ENCODE measurements at regions not wholly inside any gene's neighbourhood (a gene's known extent, or its start where the extent isn't known, plus 50 kb on each side); places are given as distances from the start of the nearest gene placed in this dataset.
"Not testable (repeated sequence)": the region's sequence is repeated elsewhere in the genome, so short reads cannot be mapped to it uniquely, and the experiment has no call there.

DNA sequence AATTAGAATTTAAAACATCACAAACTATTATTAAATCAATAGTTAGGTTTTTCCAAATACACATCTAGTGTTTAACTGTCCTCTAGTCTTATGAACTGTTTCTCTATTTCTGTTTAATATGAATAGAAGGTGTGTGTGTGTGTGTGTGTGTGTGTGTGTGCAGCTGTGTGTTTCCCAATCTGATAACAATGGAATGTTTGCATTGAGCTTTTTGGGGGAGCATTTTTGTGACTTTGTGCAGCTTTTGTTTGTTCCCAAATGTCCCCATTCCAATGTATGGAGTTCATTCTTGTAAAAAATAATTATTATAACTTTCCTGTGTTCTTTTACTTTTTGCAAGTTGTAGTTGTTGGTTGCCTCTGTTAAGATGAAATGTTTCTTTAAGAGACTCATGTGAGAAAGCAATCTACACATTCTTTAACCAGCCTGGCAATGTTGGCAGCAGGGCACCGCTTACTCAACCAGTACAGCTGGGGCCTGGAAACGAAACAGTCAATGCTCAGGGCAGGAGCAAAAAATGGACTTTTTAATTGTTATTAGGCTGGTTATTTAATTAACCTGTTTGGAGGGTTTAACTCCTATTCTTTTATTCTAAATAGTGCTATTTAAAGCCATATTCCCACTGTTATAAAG is 354.3 kb downstream of the SRGAP2C start:
- H3K4me1 Mint-ChIP-seq: no peaks in the 10 kb centered on the region
- ATAC-seq (no peak), DNase-seq (no peak)
- no peak overlapping the region for H3K27ac Mint-ChIP-seq
- H3K27me3 Mint-ChIP-seq: no peaks in the 10 kb centered on the region
- H3K4me3 Mint-ChIP-seq: no peak overlapping the region
- no peaks in the 10 kb centered on the region for H3K9me3 Mint-ChIP-seq

DNA sequence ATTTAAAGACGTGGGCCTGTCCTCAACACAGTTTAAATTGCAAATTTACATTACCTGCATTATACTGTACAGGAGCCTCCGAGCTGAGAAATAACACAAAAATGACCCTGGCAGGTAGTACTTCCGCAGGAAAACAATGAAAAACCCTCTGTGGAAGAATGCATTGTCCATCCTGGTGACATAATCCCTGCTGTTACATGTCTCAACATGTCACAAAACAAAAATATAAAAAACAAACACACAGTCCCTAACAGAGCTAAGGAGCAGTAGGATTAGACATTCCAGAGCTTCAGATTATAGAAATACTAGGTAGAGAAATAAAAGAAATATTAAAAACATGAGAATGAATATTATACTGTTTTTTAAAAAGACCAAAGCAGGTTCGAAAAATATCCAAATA is 359.2 kb downstream of the SRGAP2C start:
- not testable (repeated sequence) for H3K9me3 Mint-ChIP-seq, ATAC-seq, H3K4me3 Mint-ChIP-seq, H3K4me1 Mint-ChIP-seq, H3K27me3 Mint-ChIP-seq, DNase-seq, H3K27ac Mint-ChIP-seq

DNA sequence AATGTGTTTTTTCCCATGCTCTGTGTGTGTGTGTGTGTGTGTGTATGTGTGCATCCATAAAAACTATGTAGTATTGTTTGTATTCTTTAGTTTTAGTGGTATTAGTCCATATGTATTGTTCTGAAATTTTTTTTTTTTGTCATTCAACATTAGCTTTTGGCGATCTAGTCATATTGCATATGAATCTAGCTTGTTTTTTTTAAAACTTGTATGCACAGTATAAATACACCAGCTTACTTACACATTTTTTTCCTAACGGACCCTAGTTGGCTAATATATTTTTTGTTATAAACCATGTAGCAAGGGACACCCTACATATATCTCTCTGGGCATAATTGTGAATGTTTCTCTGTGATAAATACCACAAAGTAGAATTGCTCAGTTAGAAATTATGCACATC is 359.7 kb downstream of the SRGAP2C start:
- peaks cover 0 to 6% of the 10 kb centered on the region in 2 donors for H3K9me3 Mint-ChIP-seq
- no peak overlapping the region for H3K4me3 Mint-ChIP-seq
- H3K27ac Mint-ChIP-seq: no peak overlapping the region
- no peaks in the 10 kb centered on the region for H3K27me3 Mint-ChIP-seq
- ATAC-seq (no peak), DNase-seq (no peak)
- no peaks in the 10 kb centered on the region for H3K4me1 Mint-ChIP-seq

DNA sequence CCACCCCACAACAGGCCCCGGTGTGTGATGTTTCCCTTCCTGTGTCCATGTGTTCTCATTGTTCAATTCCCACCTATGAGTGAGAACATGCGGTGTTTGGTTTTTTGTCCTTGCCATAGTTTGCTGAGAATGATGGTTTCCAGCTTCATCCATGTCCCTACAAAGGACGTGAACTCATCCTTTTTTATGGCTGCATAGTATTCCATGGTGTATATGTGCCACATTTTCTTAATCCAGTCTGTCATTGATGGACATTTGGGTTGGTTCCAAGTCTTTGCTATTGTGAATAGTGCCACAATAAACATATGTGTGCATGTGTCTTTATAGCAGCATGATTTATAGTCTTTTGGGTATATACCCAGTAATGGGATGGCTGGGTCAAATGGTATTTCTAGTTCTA is 361.1 kb downstream of the SRGAP2C start:
- ATAC-seq, H3K27ac Mint-ChIP-seq, DNase-seq, H3K4me3 Mint-ChIP-seq, H3K9me3 Mint-ChIP-seq, H3K4me1 Mint-ChIP-seq, H3K27me3 Mint-ChIP-seq: not testable (repeated sequence)

DNA sequence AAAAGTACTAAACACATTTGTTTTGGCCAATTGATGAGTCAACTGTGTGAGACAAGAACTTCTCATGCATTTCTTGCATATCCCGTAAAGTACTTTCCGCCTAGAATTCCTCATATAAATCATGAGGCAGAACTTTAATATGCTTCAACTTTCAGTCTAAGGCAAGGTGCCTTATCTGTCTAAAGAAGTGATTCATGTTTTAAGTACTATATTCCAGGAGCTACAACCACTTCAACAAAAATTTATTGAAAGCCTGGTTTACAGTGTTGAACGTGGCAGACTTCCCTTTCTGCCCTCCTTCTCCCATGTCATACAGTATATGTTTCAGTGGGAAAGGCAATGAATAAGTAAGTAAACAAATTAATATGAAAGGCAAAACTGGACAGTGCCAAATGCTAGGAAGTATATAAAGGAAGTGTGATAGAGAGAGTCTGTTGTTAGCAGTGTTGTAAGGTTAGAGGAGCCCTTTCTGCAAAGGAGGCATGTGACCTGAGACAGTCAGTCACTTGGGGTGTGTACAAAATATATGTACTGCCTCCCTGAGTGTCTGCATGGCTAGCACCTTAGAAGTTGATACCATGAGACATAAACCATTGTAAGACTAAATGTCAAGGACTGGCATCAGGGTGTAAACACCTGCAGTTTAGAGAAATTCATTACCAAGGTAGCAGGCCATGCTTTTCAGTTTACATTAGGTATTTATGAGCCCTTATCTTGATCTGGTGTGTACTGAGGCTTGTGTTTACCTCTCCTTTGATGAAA is 362.2 kb downstream of the SRGAP2C start:
- Mint-ChIP-seq H3K27me3 (no peaks in the 10 kb centered on the region), H3K4me3 (no peak overlapping the region), H3K4me1 (peaks cover 17% of the 10 kb centered on the region), H3K27ac (no peak overlapping the region), H3K9me3 (peaks cover 0 to 6% of the 10 kb centered on the region in 2 donors)
- no peak for ATAC-seq
- DNase-seq: no peak

DNA sequence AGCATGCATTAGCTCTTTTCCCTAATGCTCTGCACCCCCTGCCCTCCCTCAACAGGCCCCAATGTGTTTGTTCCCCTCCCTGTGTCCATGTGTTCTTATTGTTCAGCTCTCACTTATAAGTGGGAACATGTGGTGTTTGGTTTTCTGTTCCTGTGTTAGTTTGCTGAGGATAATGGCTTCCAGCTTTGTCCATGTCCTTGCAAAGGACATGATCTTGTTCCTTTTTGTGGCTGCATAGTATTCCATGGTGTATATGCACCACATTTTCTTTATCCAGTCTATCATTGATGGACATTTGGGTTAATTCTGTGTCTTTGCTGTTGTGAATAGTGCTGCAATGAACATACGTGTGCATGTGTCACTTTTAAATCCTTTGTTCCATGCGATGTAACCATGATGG is 363.0 kb downstream of the SRGAP2C start:
- not testable (repeated sequence) for H3K27ac Mint-ChIP-seq, H3K27me3 Mint-ChIP-seq, DNase-seq, ATAC-seq, H3K4me3 Mint-ChIP-seq, H3K9me3 Mint-ChIP-seq
- H3K4me1 Mint-ChIP-seq: peaks cover 24% of the 10 kb centered on the region

DNA sequence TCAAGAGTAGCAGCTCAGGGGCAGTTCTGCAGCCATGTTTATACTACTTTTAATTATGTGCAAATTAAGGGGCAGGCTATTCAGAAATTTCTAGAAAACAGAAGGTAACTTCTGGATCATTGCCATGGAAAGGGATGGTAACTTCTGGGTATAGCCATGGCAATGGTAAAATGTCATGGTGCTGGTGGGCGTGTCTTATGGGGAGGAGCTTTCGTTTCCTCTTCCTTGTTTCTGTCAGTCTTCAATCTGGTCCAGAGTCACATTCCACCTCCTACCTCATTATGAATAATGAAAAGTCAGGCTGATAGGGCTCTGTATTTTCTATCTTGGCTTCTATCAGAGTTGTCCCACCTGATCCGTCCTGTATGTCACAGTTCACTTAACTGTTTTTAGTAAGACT is 366.0 kb downstream of the SRGAP2C start:
- H3K4me1 Mint-ChIP-seq: peaks cover 27% of the 10 kb centered on the region
- not testable (repeated sequence) for H3K27me3 Mint-ChIP-seq, DNase-seq, H3K27ac Mint-ChIP-seq, ATAC-seq, H3K9me3 Mint-ChIP-seq, H3K4me3 Mint-ChIP-seq

DNA sequence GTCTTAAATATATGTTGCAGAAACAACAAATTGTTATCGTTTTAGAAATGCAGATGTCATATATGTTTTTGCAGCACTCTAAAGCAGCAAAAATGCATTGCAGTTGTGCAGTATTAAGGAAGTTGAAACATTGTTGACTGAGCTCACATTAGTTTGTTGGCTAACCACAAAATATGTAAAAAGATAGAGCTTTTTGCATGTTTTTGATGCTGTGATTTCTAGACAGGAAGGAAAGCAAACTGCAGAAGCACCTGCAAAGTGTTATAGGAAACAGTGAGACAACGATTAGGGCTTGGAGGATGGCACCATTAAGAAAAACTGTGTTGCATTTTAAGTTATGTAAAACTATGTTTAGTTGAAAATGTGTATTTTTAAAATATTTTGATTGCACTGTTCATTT is 366.7 kb downstream of the SRGAP2C start:
- DNase-seq, ATAC-seq, H3K4me3 Mint-ChIP-seq, H3K9me3 Mint-ChIP-seq, H3K27ac Mint-ChIP-seq, H3K27me3 Mint-ChIP-seq: not testable (repeated sequence)
- peaks cover 27% of the 10 kb centered on the region for H3K4me1 Mint-ChIP-seq

DNA sequence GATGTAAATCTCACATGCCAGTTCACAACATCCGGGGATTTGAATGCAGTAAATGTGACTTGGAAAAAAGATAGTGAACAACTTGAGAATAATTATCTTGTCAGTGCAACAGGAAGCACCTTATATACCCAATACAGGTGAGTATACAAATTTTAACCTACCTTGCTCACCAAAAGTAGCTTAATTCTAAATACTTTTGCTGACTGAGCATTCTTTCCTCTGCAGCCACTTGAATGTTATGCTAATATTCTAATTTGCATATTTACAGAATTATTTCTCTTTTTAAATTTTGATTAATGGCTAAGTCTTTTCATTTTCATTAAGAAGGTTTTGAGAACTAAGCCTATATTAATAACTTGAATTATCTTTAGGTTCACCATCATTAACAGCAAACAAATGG is 371.8 kb downstream of the SRGAP2C start:
- not testable (repeated sequence) for H3K9me3 Mint-ChIP-seq, H3K27me3 Mint-ChIP-seq, ATAC-seq, DNase-seq, H3K4me3 Mint-ChIP-seq, H3K27ac Mint-ChIP-seq
- H3K4me1 Mint-ChIP-seq: peaks cover 21% of the 10 kb centered on the region

DNA sequence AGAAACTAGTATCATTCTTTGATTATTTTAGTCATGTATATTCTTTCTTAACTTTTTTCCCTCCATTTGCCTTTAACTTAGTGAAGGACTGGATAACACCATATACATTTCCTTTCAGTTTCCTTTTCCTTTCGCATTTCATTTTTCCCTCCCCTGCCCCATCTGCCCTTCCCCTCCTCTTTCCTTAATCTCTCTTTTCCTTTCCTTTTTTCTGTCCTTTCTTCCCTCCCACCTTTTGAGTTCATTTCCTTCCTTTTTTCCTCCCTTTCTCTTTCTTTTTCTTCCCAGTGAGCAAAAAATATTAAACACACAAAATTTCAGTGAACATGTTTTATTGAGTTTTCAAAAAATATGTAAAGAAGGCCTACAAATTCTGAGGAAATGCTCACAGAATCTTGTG is 373.3 kb downstream of the SRGAP2C start:
- not testable (repeated sequence) for H3K4me1 Mint-ChIP-seq, H3K27ac Mint-ChIP-seq, H3K27me3 Mint-ChIP-seq, H3K9me3 Mint-ChIP-seq, ATAC-seq, DNase-seq
- H3K4me3 Mint-ChIP-seq: peak overlapping the region in 1 of 2 donors; percentile 30

DNA sequence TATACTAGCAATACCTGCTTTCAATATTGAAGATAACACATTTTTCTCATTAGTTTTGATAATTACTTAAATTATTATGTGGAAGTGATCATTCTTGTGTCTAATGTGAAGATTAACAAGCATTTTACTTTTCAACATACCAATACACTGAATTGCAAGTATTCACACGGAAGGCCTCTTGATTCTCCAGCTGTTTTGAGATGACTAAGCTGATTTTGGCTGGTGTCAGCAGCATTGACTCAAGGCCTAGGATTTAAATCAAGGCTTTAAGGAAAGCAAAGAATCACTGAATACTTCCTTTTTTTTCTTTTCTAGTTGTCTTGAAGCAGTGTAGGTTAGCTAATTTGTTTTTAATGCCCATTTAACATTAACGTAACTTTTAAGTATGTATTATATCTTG is 373.7 kb downstream of the SRGAP2C start:
- Mint-ChIP-seq H3K4me3 (peak overlapping the region in 1 of 2 donors; percentile 30), H3K9me3 (no peaks in the 10 kb centered on the region), H3K27ac (no peak overlapping the region), H3K4me1 (peaks cover 6% of the 10 kb centered on the region), H3K27me3 (no peaks in the 10 kb centered on the region)
- ATAC-seq: no peak
- DNase-seq: no peak

DNA sequence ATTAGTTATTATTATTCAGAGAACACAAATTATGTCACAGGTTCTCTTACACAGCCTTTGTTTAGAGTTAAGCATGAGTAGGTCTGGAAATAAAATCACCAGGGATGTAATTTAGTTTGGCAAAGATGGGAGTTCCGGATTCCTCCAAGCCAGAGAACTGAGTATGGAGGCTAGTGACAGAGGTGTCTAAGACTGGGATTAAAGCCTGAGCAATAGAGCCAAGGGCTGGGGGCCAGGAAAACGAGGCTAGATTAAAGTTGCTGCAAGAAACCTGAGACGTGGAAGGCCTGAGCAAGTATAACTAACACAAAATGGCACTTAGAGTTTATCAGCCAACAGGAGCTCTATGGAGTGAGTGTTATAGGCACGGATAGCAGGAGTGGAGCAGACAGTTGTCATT is 381.6 kb downstream of the SRGAP2C start:
- Mint-ChIP-seq H3K9me3 (no peaks in the 10 kb centered on the region), H3K4me1 (peaks cover 6% of the 10 kb centered on the region), H3K4me3 (no peak overlapping the region), H3K27me3 (no peaks in the 10 kb centered on the region), H3K27ac (no peak overlapping the region)
- ATAC-seq (no peak), DNase-seq (no peak)

DNA sequence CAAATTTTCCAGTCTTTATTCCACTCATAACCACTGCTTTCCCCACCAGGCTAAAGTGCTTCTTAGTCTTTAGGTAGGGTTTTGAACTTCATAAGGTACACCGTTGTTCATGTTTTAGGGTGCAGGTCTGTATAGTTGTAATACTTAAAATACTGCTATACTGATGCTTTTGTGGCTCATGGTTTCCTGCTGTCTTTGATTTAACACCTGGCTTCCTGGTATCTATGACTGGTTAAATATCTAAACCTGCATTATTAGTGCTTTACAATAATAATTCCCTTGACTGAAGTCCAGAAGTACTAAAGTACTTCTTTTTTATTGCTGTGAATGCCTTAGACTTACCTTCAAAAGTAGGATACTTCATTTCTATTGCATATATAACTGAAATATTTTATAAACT is 384.7 kb downstream of the SRGAP2C start:
- no peak overlapping the region for H3K27ac Mint-ChIP-seq
- DNase-seq (no peak), ATAC-seq (no peak)
- H3K4me3 Mint-ChIP-seq: no peak overlapping the region
- H3K9me3 Mint-ChIP-seq: no peaks in the 10 kb centered on the region
- H3K27me3 Mint-ChIP-seq: no peaks in the 10 kb centered on the region
- peaks cover 6% of the 10 kb centered on the region for H3K4me1 Mint-ChIP-seq

DNA sequence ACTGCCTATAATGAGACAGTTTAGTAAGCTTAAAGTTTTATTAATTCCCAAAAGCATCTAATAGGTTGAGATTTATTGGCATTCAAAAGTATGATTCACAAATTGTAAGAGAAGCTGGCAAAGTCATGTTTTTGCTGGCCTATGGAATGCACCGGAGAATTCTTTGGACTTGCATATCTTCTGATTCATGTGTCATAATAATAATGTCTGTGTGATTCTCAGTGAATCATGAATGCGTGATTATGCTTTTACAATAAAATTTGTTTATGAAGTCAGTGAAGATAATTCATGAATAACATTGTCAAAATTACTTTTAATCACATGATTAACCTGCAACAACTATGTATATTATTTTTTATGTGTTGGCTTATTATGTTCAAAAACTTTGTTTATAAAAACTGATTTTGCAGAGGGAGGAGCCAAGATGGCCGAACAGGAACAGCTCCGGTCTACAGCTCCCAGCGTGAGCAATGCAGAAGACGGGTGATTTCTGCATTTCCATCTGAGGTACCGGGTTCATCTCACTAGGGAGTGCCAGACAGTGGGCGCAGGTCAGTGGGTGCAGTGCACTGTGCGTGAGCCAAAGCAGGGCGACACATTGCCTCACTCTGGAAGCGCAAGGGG is 389.2 kb downstream of the SRGAP2C start:
- not testable (repeated sequence) for H3K4me3 Mint-ChIP-seq, H3K27me3 Mint-ChIP-seq, ATAC-seq, H3K4me1 Mint-ChIP-seq, DNase-seq, H3K27ac Mint-ChIP-seq
- H3K9me3 Mint-ChIP-seq: peaks cover 11 to 18% of the 10 kb centered on the region in 2 donors

DNA sequence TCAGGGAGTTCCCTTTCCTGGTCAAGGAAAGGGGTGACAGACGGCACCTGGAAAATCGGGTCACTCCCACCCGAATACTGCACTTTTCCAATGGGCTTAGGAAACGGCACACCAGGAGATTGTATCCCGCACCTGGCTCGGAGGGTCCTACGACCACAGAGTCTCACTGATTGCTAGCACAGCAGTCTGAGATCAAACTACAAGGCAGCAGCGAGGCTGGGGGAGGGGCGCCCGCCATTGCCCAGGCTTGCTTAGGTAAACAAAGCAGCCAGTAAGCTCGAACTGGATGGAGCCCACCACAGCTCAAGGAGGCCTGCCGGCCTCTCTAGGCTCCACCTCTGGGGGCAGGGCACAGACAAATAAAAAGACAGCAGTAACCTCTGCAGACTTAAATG is 389.7 kb downstream of the SRGAP2C start:
- not testable (repeated sequence) for H3K27me3 Mint-ChIP-seq, H3K4me3 Mint-ChIP-seq, DNase-seq, H3K4me1 Mint-ChIP-seq, ATAC-seq, H3K27ac Mint-ChIP-seq
- H3K9me3 Mint-ChIP-seq: peaks cover 11 to 18% of the 10 kb centered on the region in 2 donors

DNA sequence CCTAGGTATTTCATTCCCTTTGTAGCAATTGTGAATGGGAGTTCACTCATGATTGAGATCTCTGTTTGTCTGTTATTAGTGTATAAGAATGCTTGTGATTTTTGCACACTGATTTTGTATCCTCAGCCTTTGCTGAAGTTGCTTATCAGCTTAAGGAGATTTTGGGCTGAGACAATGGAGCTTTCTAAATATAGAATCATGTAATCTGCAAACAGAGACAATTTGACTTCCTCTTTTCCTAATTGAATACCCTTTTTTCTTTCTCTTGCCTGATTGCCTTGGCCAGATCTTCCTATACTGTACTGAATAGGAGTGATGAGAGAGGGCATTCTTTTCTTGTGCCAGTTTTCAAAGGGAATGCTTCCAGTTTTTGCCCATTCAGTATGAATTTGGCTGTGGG is 398.1 kb downstream of the SRGAP2C start:
- not testable (repeated sequence) for H3K27ac Mint-ChIP-seq, H3K4me3 Mint-ChIP-seq, DNase-seq, ATAC-seq, H3K27me3 Mint-ChIP-seq
- Mint-ChIP-seq H3K9me3 (peaks cover 21 to 42% of the 10 kb centered on the region in 2 donors), H3K4me1 (peaks cover 14% of the 10 kb centered on the region)
